ENCODE measurements at regions not wholly inside any gene's neighbourhood (a gene's known extent, or its start where the extent isn't known, plus 50 kb on each side); places are given as distances from the start of the nearest gene placed in this dataset.

- DNase-seq = peak; percentile 69
Measured at GRCh38 chr22:27557286-27558008, 244.1 kb downstream of the MN1 start.

- DNase-seq = no peak
Measured at GRCh38 chr22:27558658-27559371, 242.7 kb downstream of the MN1 start.

GRCh38 chr22:27560781-27561180 lies 240.8 kb downstream of the MN1 start:
- no peak for DNase-seq

GRCh38 chr22:27561286-27561904 lies 240.2 kb downstream of the MN1 start:
- DNase-seq = no peak

GRCh38 chr22:27564806-27565205 lies 236.8 kb downstream of the MN1 start:
- DNase-seq = no peak

- no peak for DNase-seq
Measured at GRCh38 chr22:27566602-27567001, 235.0 kb downstream of the MN1 start.

- no peak for DNase-seq
Measured at GRCh38 chr22:27568265-27568664, 233.3 kb downstream of the MN1 start.

- no peak for DNase-seq
Measured at GRCh38 chr22:27571463-27572277, 229.9 kb downstream of the MN1 start.

GRCh38 chr22:27572278-27572666 lies 229.3 kb downstream of the MN1 start:
- no peak for DNase-seq

- no peak for DNase-seq
Measured at GRCh38 chr22:27573280-27574001, 228.1 kb downstream of the MN1 start.

GRCh38 chr22:27574002-27574366 lies 227.6 kb downstream of the MN1 start:
- DNase-seq = peak; percentile 19

- DNase-seq = no peak
Measured at GRCh38 chr22:27574651-27575050, 226.9 kb downstream of the MN1 start.

GRCh38 chr22:27575348-27575747 lies 226.2 kb downstream of the MN1 start:
- DNase-seq = no peak

GRCh38 chr22:27576413-27576812 lies 225.1 kb downstream of the MN1 start:
- DNase-seq = no peak

GRCh38 chr22:27576815-27577573 lies 224.6 kb downstream of the MN1 start:
- no peak for DNase-seq

GRCh38 chr22:27577574-27577969 lies 224.0 kb downstream of the MN1 start:
- no peak for DNase-seq

GRCh38 chr22:27578937-27579617 lies 222.5 kb downstream of the MN1 start:
- DNase-seq = no peak

GRCh38 chr22:27580311-27580897 lies 221.2 kb downstream of the MN1 start:
- peak; percentile 76 for DNase-seq

- DNase-seq = no peak
Measured at GRCh38 chr22:27581236-27581635, 220.3 kb downstream of the MN1 start.

GRCh38 chr22:27581688-27582087 lies 219.9 kb downstream of the MN1 start:
- DNase-seq = no peak

GRCh38 chr22:27583856-27584255 lies 217.7 kb downstream of the MN1 start:
- DNase-seq = no peak

Measured in hematopoietic multipotent progenitor cell treated with erythropoietin and hydrocortisone succinate and interleukin-3 and kit ligand, for 6 days (in vitro differentiated cells).